GM12875 (cell line): ENCODE measurements at regions not wholly inside any gene's neighbourhood (a gene's known extent, or its start where the extent isn't known, plus 50 kb on each side); places are given as distances from the start of the nearest gene placed in this dataset.

Source experiments
- H3K4me3 ChIP-seq: one replicate; pipeline ENCODE4 v1.5.1; 2011; ENCODE audit warnings: low read depth, low read length, control low read depth
- TF ChIP-seq, protein P1 (sequence below): IDR thresholded peaks from 2 replicates; pipeline ENCODE4 v1.5.1; 2011; ENCODE audit warnings: low read depth, mild to moderate bottlenecking, control low read depth, inconsistent platforms, low read length, moderate library complexity, borderline replicate concordance; ENCODE audit not compliant: insufficient read depth

GRCh38 chr6:163834226-163834970 is 419.9 kb downstream of the QKI start:
- no peak overlapping the region for H3K4me3 ChIP-seq
- TF ChIP-seq, protein P1, sequence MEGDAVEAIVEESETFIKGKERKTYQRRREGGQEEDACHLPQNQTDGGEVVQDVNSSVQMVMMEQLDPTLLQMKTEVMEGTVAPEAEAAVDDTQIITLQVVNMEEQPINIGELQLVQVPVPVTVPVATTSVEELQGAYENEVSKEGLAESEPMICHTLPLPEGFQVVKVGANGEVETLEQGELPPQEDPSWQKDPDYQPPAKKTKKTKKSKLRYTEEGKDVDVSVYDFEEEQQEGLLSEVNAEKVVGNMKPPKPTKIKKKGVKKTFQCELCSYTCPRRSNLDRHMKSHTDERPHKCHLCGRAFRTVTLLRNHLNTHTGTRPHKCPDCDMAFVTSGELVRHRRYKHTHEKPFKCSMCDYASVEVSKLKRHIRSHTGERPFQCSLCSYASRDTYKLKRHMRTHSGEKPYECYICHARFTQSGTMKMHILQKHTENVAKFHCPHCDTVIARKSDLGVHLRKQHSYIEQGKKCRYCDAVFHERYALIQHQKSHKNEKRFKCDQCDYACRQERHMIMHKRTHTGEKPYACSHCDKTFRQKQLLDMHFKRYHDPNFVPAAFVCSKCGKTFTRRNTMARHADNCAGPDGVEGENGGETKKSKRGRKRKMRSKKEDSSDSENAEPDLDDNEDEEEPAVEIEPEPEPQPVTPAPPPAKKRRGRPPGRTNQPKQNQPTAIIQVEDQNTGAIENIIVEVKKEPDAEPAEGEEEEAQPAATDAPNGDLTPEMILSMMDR, result no peak

GRCh38 chr6:163831736-163832135 is 417.2 kb downstream of the QKI start:
- TF ChIP-seq, protein P1, result no peak
- no peak overlapping the region for H3K4me3 ChIP-seq

DNA sequence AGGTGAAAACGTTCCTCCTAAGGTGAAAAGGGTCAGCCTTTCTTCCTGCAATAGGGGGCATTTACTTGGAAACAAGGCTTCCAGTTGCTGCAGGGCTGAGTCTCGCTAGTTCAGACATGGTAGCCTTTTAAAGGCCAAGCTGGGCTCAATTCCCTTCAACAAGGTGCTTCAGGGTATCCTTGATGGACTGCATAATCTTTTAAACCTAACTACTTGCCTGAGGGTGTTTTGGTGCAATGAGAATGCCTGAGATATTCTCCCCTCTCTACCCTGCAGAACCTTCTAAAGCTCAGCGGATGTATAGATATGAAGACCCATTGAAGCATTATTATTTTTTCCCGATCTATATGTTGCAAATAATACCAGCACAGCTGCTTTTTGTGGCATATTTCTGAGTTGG is 416.1 kb downstream of the QKI start:
- no peak overlapping the region for H3K4me3 ChIP-seq
- TF ChIP-seq, protein P1, result no peak

DNA sequence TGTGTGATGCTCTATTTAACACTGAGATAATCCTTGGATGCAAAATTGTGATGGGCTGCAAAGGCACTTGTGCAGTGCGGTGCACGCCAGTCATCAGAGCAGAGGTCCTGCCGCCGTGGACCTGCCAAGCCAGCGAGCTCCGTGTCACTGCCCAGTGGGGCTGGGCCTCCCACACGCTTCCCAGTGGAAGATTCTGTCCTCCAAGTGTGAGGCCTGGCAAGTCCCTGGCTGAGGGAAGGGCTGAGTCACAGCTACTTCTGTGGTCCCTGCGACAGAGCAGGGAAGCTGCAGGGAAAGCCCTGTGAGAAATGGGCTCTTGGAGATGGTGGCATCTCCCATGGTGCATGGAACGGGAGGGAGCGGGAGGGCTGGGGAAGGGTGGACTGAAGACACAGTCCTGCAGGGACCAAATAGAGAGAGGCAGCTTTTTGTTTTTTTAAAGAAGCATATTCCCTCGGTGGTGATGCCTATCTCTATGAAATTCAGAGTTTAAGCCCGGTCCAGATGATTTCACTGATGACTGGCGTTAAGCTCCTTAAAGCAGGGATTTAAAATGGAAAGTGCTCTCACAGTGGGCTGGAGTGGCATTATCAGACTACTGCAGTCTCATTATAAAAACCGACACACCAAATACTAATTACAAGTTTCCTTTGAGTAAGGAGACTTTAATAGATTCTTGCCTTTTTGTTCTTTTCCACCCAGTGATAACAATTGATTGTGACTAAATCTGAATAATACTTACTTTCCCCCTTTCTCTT is 413.7 kb downstream of the QKI start:
- TF ChIP-seq, protein P1, result no peak
- H3K4me3 ChIP-seq, result no peak overlapping the region

- TF ChIP-seq, protein P1, result no peak
- no peak overlapping the region for H3K4me3 ChIP-seq
These were observed 412.6 kb downstream of the QKI start for GRCh38 chr6:163827143-163827542.

GRCh38 chr6:163826629-163827028 is 412.1 kb downstream of the QKI start:
- TF ChIP-seq, protein P1, result no peak
- no peak overlapping the region for H3K4me3 ChIP-seq

GRCh38 chr6:163825033-163825432 is 410.5 kb downstream of the QKI start:
- TF ChIP-seq, protein P1, result no peak
- no peak overlapping the region for H3K4me3 ChIP-seq
